ENCODE measurements at regions not wholly inside any gene's neighbourhood (a gene's known extent, or its start where the extent isn't known, plus 50 kb on each side); places are given as distances from the start of the nearest gene placed in this dataset.

- no peak overlapping the region for H3K4me3 Mint-ChIP-seq
- H3K27ac ChIP-seq (ENCODE audit: low read depth in 1 of 2, low read length in 2 of 2): no peak overlapping the region
- no peak overlapping the region for H3K4me2 ChIP-seq (replicated peaks; ENCODE audit: extremely low read depth, low read length, poor library complexity, severe bottlenecking)
- H3K79me2 ChIP-seq (ENCODE audit: insufficient read depth, low read length): no peaks in the 10 kb centered on the region
- no peaks in the 10 kb centered on the region for H3K9me3 ChIP-seq (replicated peaks in 1 of 2; ENCODE audit: control insufficient read depth in 1 of 2, insufficient read depth in 1 of 2, low read length in 2 of 2)
- no CpG with 5 or more reads among the region's 4 CpGs for whole genome bisulfite sequencing (ENCODE audit: insufficient coverage)
- H3K36me3 Mint-ChIP-seq: no peaks in the 10 kb centered on the region
- no peaks in the 10 kb centered on the region for H4K20me1 ChIP-seq (ENCODE audit: insufficient read depth, low read length)
- peaks cover 0 to 7% (median 0%) of the 10 kb centered on the region in 7 donors for H3K9me3 Mint-ChIP-seq
- no peaks in the 10 kb centered on the region for H3K4me1 Mint-ChIP-seq
- H3K27ac Mint-ChIP-seq: no peak overlapping the region
- H3K27me3 Mint-ChIP-seq (ENCODE audit: low read depth in 3 of 3): no peaks in the 10 kb centered on the region
- no peaks in the 10 kb centered on the region for H3K4me1 ChIP-seq (ENCODE audit: control insufficient read depth in 1 of 2, insufficient read depth in 2 of 2, low read length in 2 of 2)
- no peaks in the 10 kb centered on the region for H3K27me3 ChIP-seq (ENCODE audit: control insufficient read depth in 2 of 2, insufficient read depth in 2 of 2, low read length in 2 of 2)
- H3K9ac ChIP-seq (ENCODE audit: insufficient read depth, low read length, poor library complexity, severe bottlenecking): no peak overlapping the region
- DNase-seq: peak in 2 of 3 donors; percentile 8 to 15
- no peak overlapping the region for H3K4me3 ChIP-seq (replicated peaks in 1 of 3; ENCODE audit: low read depth in 2 of 3, low read length in 3 of 3)
- intact Hi-C loops (cut with micrococcal nuclease): loop anchor here in 1 of 2 donors (5.0 kb wide), 1 partner anchor 51 kb away; no protein-coding TSS in a partner anchor
- TF ChIP-seq CTCF (IDR thresholded peaks at IDR 0.05): no peak
- no peaks in the 10 kb centered on the region for H3K36me3 ChIP-seq (replicated peaks in 1 of 2; ENCODE audit: control insufficient read depth in 1 of 2, insufficient read depth in 2 of 2, low read length in 2 of 2)
- no peak overlapping the region for H2AFZ ChIP-seq (ENCODE audit: insufficient read depth, low read depth, low read length, poor library complexity, severe bottlenecking)
These were observed 109.2 kb upstream of the HS3ST1 start for GRCh38 chr4:11537846-11538245.

GRCh38 chr4:11535333-11535732 lies 106.6 kb upstream of the HS3ST1 start:
- H3K27ac Mint-ChIP-seq: no peak overlapping the region
- Histone ChIP-seq H3K4me1 (ENCODE audit: control insufficient read depth in 1 of 2, insufficient read depth in 2 of 2, low read length in 2 of 2) (no peaks in the 10 kb centered on the region), H3K27me3 (ENCODE audit: control insufficient read depth in 2 of 2, insufficient read depth in 2 of 2, low read length in 2 of 2) (no peaks in the 10 kb centered on the region), H3K36me3 (replicated peaks in 1 of 2; ENCODE audit: control insufficient read depth in 1 of 2, insufficient read depth in 2 of 2, low read length in 2 of 2) (no peaks in the 10 kb centered on the region), H2AFZ (ENCODE audit: insufficient read depth, low read depth, low read length, poor library complexity, severe bottlenecking) (no peak overlapping the region), H3K4me3 (replicated peaks in 1 of 3; ENCODE audit: low read depth in 2 of 3, low read length in 3 of 3) (no peak overlapping the region), H3K9me3 (replicated peaks in 1 of 2; ENCODE audit: control insufficient read depth in 1 of 2, insufficient read depth in 1 of 2, low read length in 2 of 2) (peaks cover 0 to 3% of the 10 kb centered on the region in 2 donors), H3K27ac (ENCODE audit: low read depth in 1 of 2, low read length in 2 of 2) (no peak overlapping the region), H3K9ac (ENCODE audit: insufficient read depth, low read length, poor library complexity, severe bottlenecking) (no peak overlapping the region), H4K20me1 (ENCODE audit: insufficient read depth, low read length) (no peaks in the 10 kb centered on the region), H3K4me2 (replicated peaks; ENCODE audit: extremely low read depth, low read length, poor library complexity, severe bottlenecking) (no peak overlapping the region), H3K79me2 (ENCODE audit: insufficient read depth, low read length) (no peaks in the 10 kb centered on the region)
- H3K9me3 Mint-ChIP-seq: peaks cover 3 to 11% (median 5%) of the 10 kb centered on the region in 7 donors
- no peaks in the 10 kb centered on the region for H3K27me3 Mint-ChIP-seq (ENCODE audit: low read depth in 3 of 3)
- no peaks in the 10 kb centered on the region for H3K36me3 Mint-ChIP-seq
- H3K4me3 Mint-ChIP-seq: no peak overlapping the region
- H3K4me1 Mint-ChIP-seq: no peaks in the 10 kb centered on the region
- intact Hi-C loops (cut with micrococcal nuclease): loop anchor here in 1 of 2 donors (5.0 kb wide), 1 partner anchor 48 kb away; no protein-coding TSS in a partner anchor
- no peak for TF ChIP-seq CTCF (IDR thresholded peaks at IDR 0.05)
- DNase-seq: no peak
- WGBS (ENCODE audit: insufficient coverage): 100% methylated on average over 4 of the region's 5 CpGs
